GM21423 (cell line): ENCODE measurements at regions not wholly inside any gene's neighbourhood (a gene's known extent, or its start where the extent isn't known, plus 50 kb on each side); places are given as distances from the start of the nearest gene placed in this dataset.
"Not testable (repeated sequence)": the region's sequence is repeated elsewhere in the genome, so short reads cannot be mapped to it uniquely, and the experiment has no call there.

Experiments
- ATAC-seq: cut with Tn5 transposase; IDR thresholded peaks from one replicate; pipeline ENCODE4 v1.9.1; 2021; ENCODE audit warnings: mild to moderate bottlenecking, moderate library complexity; ENCODE audit not compliant: unreplicated experiment

GRCh38 chr3:6719999-6720398 lies 140.9 kb upstream of the GRM7 start:
- ATAC-seq: no peak

- ATAC-seq: no peak
Measured at GRCh38 chr3:6721491-6721890, 139.4 kb upstream of the GRM7 start.

DNA sequence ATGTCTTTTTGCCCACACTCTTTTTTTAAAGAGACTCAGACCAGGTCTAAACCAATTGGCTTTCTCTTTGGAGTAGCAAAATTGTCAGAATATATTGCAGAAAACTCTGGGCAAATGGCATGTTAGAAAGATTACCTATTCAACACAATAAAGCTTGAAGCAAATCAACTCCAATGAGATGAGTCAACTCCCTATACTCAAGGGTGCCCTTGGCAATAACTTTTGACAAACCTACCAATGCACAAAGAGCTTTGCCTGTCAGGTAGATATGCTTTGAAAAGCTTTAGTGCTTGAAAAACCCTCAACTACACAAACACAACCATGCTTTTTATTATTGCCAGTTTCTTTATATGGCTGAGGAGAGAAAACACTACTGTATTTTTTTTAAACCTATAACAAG lies 137.7 kb upstream of the GRM7 start:
- no peak for ATAC-seq

DNA sequence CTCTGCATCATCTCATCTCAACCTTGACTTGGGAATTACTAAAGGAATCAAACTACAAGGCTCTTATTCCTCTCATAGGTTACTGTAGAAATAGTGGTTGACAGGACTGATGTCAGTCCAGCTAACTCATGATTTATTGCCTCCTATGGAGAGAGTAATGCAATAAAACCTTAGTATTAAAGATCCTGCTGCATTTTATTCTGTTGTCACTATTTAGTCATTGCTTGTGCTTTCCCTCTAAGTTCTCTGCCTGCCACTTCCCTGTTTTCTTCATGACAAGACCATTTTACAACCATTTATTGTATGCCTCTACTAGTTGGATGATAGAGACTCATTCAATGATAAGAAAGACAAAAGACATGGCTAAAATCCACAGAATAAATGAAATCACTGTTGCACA lies 134.1 kb upstream of the GRM7 start:
- ATAC-seq: no peak

DNA sequence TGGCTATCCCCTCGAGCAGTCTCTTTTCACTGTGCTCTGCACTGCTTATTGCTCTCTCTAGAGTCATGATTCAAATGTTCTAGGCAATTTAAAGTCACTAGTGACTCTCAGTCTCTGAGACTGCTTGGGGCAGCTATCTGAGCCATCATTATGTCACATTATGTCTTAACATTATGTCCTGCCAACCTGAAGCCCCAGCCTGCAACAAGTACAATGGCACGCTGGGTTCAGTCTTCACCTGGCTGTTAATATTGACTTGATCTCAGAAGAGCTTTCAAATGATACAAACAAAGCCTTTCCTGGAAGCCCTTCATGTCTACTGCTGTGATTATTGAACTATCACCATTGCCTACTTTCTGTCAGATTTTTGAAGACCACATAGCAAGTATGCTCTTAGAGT lies 128.1 kb upstream of the GRM7 start:
- no peak for ATAC-seq

DNA sequence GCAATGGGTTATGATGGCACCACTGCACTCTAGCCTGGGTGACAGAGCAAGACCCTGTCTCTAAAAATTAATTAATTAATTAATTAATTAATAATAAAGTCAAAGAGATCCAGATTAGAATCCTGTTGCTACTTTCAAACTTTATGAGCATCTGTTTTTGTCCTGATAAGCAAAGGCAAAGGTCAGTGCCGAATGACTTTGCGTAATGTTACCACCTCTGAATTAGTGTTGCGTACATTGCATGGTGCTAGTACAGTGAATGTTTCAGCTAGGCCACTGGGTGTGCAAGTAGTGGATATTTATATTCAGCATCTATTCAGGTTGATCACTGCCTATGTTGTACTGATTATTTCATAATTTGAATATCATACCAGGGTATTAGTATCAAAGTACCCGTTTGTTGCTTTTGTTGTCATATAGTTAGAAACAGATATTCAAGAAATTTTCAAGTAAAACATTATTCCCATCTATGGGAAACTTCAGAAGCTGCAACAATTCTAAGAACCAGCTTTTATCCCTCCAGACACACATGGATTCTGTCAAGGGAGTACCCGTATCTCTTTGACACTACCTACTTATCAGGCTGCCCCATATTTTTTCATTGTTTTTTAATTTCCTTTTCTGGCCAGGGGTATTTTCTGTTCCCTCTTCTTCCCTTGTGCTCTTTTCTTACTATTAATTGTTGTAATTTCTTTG lies 127.1 kb upstream of the GRM7 start:
- ATAC-seq: no peak

DNA sequence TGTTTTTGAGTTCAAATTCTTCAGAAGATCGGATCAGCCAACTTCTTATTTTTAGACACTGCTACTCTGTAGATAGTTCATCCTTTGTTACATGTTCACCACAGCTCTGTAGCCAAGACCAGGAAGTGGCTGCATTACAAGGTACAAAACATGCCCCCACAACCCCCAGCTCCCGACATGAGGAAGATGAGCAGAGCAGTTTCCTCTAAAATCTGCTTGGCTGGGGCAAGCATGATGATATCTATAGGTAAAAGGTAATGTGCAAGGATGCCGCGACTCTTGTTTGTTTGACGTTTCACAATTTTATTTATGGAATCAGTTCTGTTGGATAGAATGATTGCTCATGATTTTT lies 126.5 kb upstream of the GRM7 start:
- ATAC-seq: no peak

- no peak for ATAC-seq
Measured at GRCh38 chr3:6736836-6737629, 123.9 kb upstream of the GRM7 start.

DNA sequence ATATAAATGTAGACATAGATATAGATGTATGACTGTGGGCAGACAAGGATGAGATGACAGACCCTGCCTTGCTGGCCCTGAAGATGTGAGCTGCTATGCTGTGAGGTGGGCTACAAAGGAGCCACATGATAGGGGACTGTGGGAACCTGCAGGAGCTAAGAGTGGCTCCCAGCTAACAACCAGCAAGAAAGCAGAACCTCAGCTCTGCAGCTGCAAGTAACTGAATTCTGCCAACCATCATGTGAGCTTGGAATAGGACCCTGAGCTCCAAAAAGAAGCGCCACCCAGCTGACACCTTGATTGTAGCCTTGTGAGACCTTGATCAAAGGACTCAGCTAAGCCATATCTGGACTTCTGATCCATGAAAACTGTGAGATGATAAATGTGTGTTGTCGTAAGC lies 123.3 kb upstream of the GRM7 start:
- no peak for ATAC-seq

GRCh38 chr3:6739288-6739687 lies 121.6 kb upstream of the GRM7 start:
- ATAC-seq: no peak

- ATAC-seq: no peak
Measured at GRCh38 chr3:6743067-6743720, 117.7 kb upstream of the GRM7 start.

GRCh38 chr3:6746443-6746842 lies 114.5 kb upstream of the GRM7 start:
- no peak for ATAC-seq

- ATAC-seq: no peak
Measured at GRCh38 chr3:6747017-6747416, 113.9 kb upstream of the GRM7 start.

GRCh38 chr3:6750782-6751181 lies 110.1 kb upstream of the GRM7 start:
- no peak for ATAC-seq

GRCh38 chr3:6753536-6753935 lies 107.4 kb upstream of the GRM7 start:
- no peak for ATAC-seq

DNA sequence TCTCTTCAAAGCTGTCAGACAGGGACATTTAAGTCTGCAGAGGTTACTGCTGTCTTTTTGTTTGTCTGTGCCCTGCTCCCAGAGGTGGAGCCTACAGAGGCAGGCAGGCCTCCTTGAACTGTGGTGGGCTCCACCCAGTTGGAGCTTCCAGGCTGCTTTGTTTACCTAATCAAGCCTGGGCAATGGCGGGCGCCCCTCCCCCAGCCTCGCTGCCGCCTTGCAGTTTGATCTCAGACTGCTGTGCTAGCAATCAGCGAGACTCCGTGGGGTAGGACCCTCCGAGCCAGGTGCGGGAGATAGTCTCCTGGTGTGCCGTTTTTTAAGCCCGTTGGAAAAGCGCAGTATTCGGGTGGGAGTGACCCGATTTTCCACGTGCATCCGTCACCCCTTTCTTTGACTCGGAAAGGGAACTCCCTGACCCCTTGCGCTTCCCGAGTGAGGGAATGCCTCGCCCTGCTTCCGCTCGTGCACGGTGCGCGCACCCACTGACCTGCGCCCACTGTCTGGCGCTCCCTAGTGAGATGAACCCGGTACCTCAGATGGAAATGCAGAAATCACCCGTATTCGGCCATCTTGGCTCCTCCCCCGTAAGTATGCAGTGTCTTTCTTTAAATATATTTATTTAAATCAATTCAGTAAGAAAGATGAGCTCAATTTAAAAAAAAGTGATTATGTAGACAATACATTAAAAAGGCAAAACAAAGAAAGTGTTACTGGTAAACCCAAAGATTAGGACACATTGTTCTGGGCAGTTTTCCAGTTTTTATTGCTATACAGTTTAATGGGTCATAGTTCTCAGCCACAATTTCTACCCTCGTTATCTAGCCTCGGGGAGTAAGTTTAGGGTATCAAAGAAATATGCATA lies 91.2 kb upstream of the GRM7 start:
- not testable (repeated sequence) for ATAC-seq

DNA sequence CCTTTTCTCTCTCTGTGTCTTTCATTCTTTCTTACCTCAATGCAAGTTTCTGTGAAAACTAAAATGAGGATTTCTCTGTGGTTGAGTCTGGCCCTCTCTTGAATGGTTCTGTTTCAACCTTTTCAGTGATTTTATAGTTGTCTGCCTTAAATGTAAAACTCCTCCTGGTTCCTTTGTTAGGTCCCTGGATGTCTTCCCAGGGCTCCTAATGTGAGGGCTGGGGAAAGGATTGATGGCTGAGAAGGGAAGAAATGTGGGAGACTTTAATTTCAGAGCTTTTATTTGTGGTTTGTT lies 90.6 kb upstream of the GRM7 start:
- ATAC-seq: no peak

- no peak for ATAC-seq
Measured at GRCh38 chr3:6771171-6771570, 89.7 kb upstream of the GRM7 start.

GRCh38 chr3:6779140-6779539 lies 81.8 kb upstream of the GRM7 start:
- ATAC-seq: no peak

DNA sequence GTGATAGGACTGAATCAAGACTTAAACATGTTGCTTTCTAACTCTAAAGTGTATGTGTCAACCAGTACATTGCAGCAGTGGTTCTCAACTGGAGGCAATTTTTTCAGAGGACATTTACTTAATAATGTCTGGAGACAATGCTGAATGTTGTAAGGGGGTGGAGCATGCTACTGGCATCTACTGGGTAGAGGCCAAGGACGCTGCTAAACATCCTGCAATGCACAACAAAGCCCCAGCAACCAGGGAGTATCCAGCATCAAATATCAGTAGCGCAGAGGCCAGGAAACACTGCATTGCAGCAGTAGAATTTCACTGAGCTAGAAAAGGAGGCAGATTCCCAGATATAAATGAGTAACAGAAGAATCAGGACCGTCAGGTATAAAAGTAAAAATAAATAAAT lies 79.8 kb upstream of the GRM7 start:
- no peak for ATAC-seq

DNA sequence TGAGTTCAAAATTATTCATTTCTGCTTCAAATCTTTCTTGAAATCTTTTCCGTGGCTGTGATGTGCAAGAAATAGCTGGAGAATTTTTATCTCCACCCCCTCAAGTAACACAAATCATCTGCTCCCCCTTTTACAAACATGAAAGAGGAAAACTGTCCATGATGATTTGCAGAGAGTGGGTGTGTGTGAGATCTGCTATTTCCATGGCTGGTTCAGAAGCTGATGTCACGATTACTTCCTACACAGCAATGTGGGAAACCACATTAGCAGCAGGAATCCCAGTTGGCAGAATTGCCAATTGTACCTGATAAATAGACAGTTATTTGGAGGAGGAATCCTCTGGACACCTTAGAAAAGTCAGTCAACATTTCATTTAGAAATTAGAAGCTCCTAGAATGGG lies 75.2 kb upstream of the GRM7 start:
- ATAC-seq: no peak
